SK-N-SH (cell line): ENCODE measurements at regions not wholly inside any gene's neighbourhood (a gene's known extent, or its start where the extent isn't known, plus 50 kb on each side); places are given as distances from the start of the nearest gene placed in this dataset.

ENCODE experiments used
- EZH2phosphoT487 ChIP-seq: fragments of 200-600 bp; sonication (generic); IDR thresholded peaks from 2 replicates; pipeline ENCODE4 v1.6.1; 2017; ENCODE audit warnings: low read depth, mixed run types, mild to moderate bottlenecking, antibody characterized with exemption, moderate library complexity, borderline replicate concordance
- GABPA ChIP-seq: IDR thresholded peaks from 2 replicates; pipeline ENCODE4 v1.4.0; 2012; ENCODE audit warnings: low read depth, mild to moderate bottlenecking
- POLR2AphosphoS5 ChIP-seq: IDR thresholded peaks from 2 replicates; pipeline ENCODE4 v1.6.1; 2012; ENCODE audit warnings: low read depth, low read length
- RAD21 ChIP-seq: IDR thresholded peaks from 2 replicates; pipeline ENCODE4 v1.6.1; 2012; ENCODE audit warnings: mild to moderate bottlenecking, low read length
- TCF12 ChIP-seq: IDR thresholded peaks from 2 replicates; pipeline ENCODE4 v1.4.0; 2012

GRCh38 chr16:65845466-65846209 lies 520.9 kb upstream of the CDH5 start:
- TF ChIP-seq POLR2AphosphoS5 (no peak), TCF12 (no peak), RAD21 (no peak), GABPA (no peak), EZH2phosphoT487 (no peak)
